Suprapubic skin (tissue), 4 donors: ENCODE measurements at regions not wholly inside any gene's neighbourhood (a gene's known extent, or its start where the extent isn't known, plus 50 kb on each side); places are given as distances from the start of the nearest gene placed in this dataset.

ENCODE experiments used
- CTCF ChIP-seq, 2 donors: fragments of 200-600 bp in 1 of 2; fragments of 450-650 bp in 1 of 2; sonication (generic) in 1 of 2; IDR thresholded peaks; one replicate each; pipeline ENCODE4 v1.5.1; 2016 to 2019; ENCODE audit warnings: antibody characterized with exemption in 2 of 2, mild to moderate bottlenecking in 1 of 2, moderate library complexity in 1 of 2
- EP300 ChIP-seq: sonication (generic); formaldehyde crosslinking; IDR thresholded peaks from one replicate; pipeline ENCODE4 v1.6.1; 2017; ENCODE audit warnings: antibody characterized with exemption
- POLR2A ChIP-seq, 2 donors: fragments of 450-650 bp; IDR thresholded peaks; one replicate each; pipeline ENCODE4 v1.6.1; 2017; ENCODE audit warnings: antibody characterized with exemption in 2 of 2, mild to moderate bottlenecking in 2 of 2, moderate library complexity in 2 of 2
- POLR2AphosphoS5 ChIP-seq, 3 donors: sonication (generic); formaldehyde crosslinking; IDR thresholded peaks; one replicate each; pipeline ENCODE4 v1.6.1; 2017; ENCODE audit warnings: antibody characterized with exemption in 3 of 3

- TF ChIP-seq CTCF (IDR thresholded peaks at IDR 0.05) (no peak), POLR2A (IDR thresholded peaks at IDR 0.05) (no peak), EP300 (no peak), POLR2AphosphoS5 (IDR thresholded peaks at IDR 0.05) (no peak)
These were observed 318.3 kb downstream of the MATN1 start for GRCh38 chr1:30405081-30405480.
